HG03460 (cell line): ENCODE measurements at regions not wholly inside any gene's neighbourhood (a gene's known extent, or its start where the extent isn't known, plus 50 kb on each side); places are given as distances from the start of the nearest gene placed in this dataset.
"Not testable (repeated sequence)": the region's sequence is repeated elsewhere in the genome, so short reads cannot be mapped to it uniquely, and the experiment has no call there.

Source experiments
- ATAC-seq: cut with Tn5 transposase; IDR thresholded peaks from one replicate; pipeline ENCODE4 v1.9.1; 2021; ENCODE audit not compliant: unreplicated experiment

GRCh38 chrX:35392232-35392631, 405.9 kb upstream of the MAGEB16 start:
- ATAC-seq = no peak

- no peak for ATAC-seq
Measured at GRCh38 chrX:35406386-35406785, 391.8 kb upstream of the MAGEB16 start.

- ATAC-seq = no peak
Measured at GRCh38 chrX:35416782-35417181, 381.4 kb upstream of the MAGEB16 start.

DNA sequence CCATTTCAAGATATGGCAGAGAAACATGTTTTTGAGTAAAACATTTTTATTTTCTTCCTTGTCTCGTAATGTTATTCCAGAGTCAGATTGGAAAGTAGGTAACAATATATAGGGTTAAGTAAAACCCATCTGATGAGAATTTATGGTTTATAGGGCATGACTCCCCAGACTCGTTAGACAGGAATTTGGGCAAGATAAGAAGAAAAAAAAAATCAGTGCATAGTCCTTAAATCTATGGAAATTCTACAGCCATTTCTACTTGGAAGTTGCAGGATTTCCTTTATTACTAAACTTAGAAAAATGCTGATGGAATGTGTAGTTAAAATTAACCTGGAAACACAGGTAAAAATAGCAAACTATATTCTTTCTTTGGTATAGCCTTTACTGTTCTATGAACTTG, 366.1 kb upstream of the MAGEB16 start:
- no peak for ATAC-seq

DNA sequence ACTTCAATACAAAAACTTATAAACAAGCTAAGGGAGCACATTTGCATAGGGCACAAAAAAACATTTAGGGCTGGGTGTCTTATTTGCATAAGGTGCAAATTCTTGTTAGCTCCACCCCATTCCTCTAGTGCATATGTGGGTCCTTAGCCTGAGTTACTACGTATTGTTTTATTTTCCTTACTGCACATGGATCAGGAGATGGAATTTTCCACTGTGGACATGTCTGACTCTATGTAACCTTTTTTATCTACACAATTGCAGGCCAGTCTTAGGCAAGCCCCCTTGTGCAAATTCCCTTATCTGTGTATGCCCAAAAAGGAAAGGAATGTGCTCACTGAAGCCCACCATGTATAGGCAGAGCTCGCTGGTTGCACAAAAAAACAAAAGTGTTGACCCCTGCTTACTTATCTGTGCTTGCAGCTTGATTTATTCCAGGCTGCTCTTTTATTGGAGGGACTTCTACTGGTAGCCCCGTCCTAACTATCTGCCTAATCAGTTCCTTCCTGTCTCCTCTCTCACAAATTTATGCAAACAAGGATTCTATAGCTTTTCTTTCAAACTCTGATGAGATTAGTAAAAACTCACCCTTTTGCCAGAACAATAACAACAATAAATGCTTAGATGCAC, 359.0 kb upstream of the MAGEB16 start:
- ATAC-seq = no peak

DNA sequence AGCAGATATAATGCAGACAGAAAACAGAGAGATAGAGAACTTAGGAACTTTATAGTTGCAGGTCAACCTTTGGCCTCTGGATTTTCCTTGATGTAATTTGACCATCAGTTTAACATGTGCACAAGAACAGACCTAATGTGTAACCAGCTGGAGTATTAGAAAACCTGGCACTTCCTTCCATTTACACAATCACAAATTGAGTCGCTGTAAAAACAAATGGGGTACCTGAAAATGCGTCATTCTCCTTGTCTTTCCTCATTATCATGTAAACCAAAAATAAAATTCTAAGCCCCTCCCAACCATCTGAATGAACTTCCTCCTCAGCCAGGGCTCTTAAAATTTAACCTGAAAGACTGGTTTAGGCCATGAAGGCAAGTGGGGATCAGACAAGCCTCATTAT, 358.4 kb upstream of the MAGEB16 start:
- no peak for ATAC-seq

DNA sequence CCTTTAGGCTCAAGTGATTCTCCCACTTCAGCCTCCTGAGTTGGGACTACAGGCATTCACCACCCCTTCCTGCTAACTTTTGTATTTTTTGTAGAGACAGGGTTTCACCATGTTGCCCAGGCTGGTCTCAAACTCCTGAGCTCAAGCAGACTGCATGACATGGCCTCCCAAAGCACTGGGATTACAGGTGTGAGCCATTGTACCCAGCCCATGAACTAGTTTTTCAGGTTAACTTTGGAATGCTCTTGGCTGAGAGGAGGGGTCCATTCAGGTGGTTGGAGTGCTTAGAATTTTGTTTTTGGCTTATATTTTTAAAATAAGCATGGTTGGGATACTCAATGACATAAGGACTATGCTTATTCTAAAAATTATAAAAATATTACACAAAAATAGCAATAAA, 355.7 kb upstream of the MAGEB16 start:
- no peak for ATAC-seq

- ATAC-seq = not testable (repeated sequence)
Measured at GRCh38 chrX:35443091-35443582, 355.0 kb upstream of the MAGEB16 start.

GRCh38 chrX:35444671-35445355, 353.3 kb upstream of the MAGEB16 start:
- no peak for ATAC-seq

- no peak for ATAC-seq
Measured at GRCh38 chrX:35445912-35446311, 352.2 kb upstream of the MAGEB16 start.

DNA sequence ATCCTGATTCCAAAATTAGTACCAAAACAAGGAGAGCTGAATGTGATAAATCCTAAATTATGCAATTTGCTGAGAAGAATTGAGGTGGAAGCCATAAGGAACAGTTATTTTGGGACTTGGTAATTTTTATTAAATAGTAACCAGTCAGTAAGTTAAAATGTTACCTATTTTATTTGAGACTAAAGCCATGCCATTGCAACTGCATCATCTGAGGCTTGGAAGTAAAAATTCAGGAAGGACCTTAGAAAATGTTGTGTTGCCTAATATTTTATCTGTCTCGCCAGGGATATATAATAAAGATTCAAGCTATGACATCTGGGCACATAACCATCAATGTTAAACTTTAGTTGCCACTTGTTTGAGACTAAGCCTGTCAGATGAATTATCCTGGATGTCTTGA, 341.3 kb upstream of the MAGEB16 start:
- ATAC-seq = no peak

- no peak for ATAC-seq
Measured at GRCh38 chrX:35458142-35458541, 340.0 kb upstream of the MAGEB16 start.

DNA sequence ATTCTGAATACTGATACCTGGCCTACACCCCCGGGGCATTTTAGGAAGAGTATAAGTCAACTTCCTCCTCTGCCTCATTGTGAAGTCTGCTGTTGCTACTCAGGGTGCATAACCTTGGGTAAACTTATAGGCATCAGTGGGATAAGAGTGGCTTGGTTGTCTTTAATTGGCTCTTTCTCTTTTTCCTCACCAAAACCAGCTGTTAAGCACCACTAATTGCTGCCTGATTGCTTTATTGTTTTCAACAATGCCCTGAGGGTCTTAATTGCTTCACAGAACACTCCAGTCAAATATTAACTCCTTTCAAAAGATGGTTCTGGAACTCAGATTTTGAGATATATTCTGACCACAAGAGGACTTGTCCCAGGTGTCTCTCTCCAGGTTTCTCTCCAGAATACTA, 337.0 kb upstream of the MAGEB16 start:
- no peak for ATAC-seq

DNA sequence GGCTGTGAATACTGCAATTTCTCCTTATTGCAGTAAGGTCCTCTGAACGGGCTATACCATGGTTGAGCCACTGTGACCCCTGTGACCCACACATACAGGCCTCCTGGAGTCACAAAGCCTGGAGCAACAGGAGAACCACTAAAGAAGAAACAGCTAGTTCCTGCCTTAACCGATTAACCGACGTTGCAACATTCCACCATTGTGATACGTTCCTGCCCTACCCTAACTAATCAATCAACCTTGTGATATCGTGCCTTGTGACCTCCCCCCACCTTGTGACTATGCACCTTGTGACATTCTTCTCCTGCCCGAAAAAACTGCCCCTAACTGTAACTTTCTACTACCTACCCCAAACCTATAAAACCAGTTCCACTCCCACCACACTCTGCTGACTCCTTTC, 301.5 kb upstream of the MAGEB16 start:
- ATAC-seq = not testable (repeated sequence)

GRCh38 chrX:35497453-35497852, 300.7 kb upstream of the MAGEB16 start:
- ATAC-seq = not testable (repeated sequence)

GRCh38 chrX:35499071-35499862, 298.9 kb upstream of the MAGEB16 start:
- no peak for ATAC-seq

GRCh38 chrX:35507701-35508100, 290.4 kb upstream of the MAGEB16 start:
- ATAC-seq = no peak

- ATAC-seq = not testable (repeated sequence)
Measured at GRCh38 chrX:35548003-35548402, 250.1 kb upstream of the MAGEB16 start.

DNA sequence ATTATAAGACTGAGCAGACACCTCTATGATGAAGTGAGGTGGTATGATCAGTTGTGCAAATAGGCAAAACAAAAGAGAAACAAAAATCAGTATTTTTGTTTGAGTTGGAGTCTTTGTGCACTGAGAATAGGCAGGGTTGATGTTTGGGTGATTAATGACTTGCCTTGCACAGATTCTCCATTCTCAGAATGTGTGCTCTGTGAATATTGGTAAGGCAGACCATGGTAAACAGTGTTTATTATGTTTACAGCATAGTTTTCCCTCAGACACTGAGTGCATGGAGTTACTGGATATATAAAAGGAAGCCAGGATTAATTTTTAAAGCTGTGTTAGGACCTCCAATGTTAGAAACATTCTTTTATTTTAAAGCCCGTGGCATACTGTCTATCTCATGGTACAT, 240.2 kb upstream of the MAGEB16 start:
- no peak for ATAC-seq

DNA sequence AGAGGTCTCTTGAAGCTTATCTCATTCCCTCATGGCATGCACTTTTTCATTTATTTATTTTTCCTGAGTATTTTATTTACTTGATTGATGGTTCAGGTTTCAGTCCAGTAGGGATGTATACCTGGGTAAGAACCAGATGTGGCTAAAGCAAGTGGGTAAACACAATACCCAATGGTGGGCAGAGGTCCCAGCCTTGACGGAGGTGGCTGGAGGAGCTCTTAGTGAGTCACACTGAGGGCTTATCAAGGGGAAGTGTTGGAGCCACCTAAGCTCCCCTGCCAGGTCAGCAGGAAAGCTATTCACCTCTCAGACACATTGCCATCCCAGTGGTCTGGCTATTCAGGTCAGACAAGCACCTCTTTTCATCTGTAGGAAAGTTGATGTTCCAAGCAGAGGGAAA, 236.2 kb upstream of the MAGEB16 start:
- ATAC-seq = no peak

DNA sequence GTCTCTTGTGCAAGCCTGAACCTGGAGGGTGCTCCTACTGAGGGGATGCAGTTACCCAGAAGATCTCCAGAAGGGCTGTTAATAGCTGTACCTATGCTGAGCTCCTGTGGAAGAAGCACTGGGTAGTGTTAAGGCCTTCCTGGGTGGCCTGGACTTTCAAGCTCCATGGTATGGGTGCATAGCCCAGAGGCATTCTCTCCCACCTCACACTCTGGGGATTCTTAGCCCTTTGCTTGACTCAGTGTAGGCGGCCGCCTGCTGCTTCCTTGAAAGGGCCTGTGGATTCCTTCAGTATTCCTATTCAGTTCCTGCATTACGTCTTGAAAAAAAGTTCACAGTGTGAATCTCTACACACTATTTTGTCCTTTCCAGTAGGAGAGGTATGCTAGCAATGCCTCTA, 235.7 kb upstream of the MAGEB16 start:
- ATAC-seq = no peak

DNA sequence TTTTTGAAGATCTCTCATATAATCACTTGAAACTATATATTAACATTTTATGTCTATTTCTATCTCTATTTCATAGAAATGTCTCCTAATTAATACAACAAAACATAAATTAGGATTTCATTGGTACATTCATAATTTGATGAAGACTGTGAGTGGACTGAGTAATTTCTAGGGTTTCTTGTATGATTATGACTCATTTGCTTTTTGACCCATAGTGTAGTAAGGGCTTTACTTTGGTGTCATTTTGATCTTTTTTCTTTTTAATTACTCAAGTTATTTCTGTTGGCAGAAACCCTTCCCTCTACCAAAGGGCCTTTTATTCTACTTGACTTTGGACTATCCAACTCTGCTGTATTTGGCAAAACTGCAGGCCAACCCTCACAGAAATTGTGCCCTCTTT, 207.9 kb upstream of the MAGEB16 start:
- ATAC-seq = no peak
